HCT116 (cell line): ENCODE measurements at regions not wholly inside any gene's neighbourhood (a gene's known extent, or its start where the extent isn't known, plus 50 kb on each side); places are given as distances from the start of the nearest gene placed in this dataset.

ENCODE experiments used
- ATAC-seq: fragments of 200-7000 bp; cut with Tn5 transposase; 2 replicates; pipeline ENCODE4 v1.9.1; 2020; ENCODE audit warnings: mild to moderate bottlenecking, moderate library complexity
- BruUV-seq: library from RNA; stranded (reverse); fragments of 400-500 nt; replicated peaks from 2 replicates; lab custom pipeline; 2021; lab: Mats Ljungman, UMichigan
- CTCF ChIA-PET: fragments of 300-600 bp; sonication (Branson Sonifier 250); formaldehyde crosslinking; loops from one replicate; lab custom pipeline; 2021; ENCODE audit warnings: antibody characterized with exemption; lab: Charles Lee
- POLR2A ChIA-PET: fragments of 300-600, 350-600 bp; sonication (Branson Sonifier 250); formaldehyde crosslinking; loops from one replicate; lab custom pipeline; 2021; ENCODE audit warnings: antibody characterized with exemption; lab: Charles Lee
- RAD21 ChIA-PET, 2 experiments: fragments of 300-600 bp; sonication (Branson Sonifier 250); formaldehyde crosslinking; loops; one replicate each; lab custom pipeline; 2023; ENCODE audit warnings: low total read pairs in 2 of 2; ENCODE audit not compliant: uncharacterized antibody in 2 of 2, unreplicated experiment in 2 of 2, low non-redundant PET in 1 of 2; lab: Charles Lee
- DNase-seq: peaks from one replicate; pipeline ENCODE4 v3.0.0-alpha.2; 2010; ENCODE audit warnings: low read depth, low spot score
- H2AFZ ChIP-seq: fragments of 200-600 bp; shearing (Covaris generic), sonication (generic); 2 replicates; pipeline ENCODE4 v1.6.1; 2017; ENCODE audit warnings: low read depth, mixed run types, mixed read lengths, antibody characterized with exemption, low read length; ENCODE audit not compliant: poor library complexity, severe bottlenecking
- H3K27ac ChIP-seq: 2 replicates; pipeline ENCODE4 v1.5.1; 2012; ENCODE audit warnings: low read depth, low read length
- H3K27me3 ChIP-seq: fragments of 200-600 bp; sonication (generic); 2 replicates; pipeline ENCODE4 v1.6.1; 2016; ENCODE audit warnings: mixed run types, low read length, mixed read lengths; ENCODE audit not compliant: insufficient read depth
- H3K36me3 ChIP-seq, 2 experiments: fragments of 200-500 bp in 1 of 2; fragments of 200-600 bp in 1 of 2; sonication (Bioruptor generic) in 1 of 2; sonication (generic) in 1 of 2; 2 replicates each; pipeline versions ENCODE4 v1.5.1 to v1.6.1; 2014 to 2016; ENCODE audit warnings: low read length in 2 of 2, inconsistent platforms in 1 of 2, mixed read lengths in 1 of 2, mixed run types in 1 of 2; ENCODE audit not compliant: insufficient read depth in 2 of 2, control insufficient read depth in 1 of 2
- H3K4me1 ChIP-seq, 2 experiments: fragments of 200-600 bp in 1 of 2; sonication (generic) in 1 of 2; 2 replicates each; pipeline versions ENCODE4 v1.5.1 to v1.6.1; 2012 to 2017; ENCODE audit warnings: low read length in 2 of 2, inconsistent platforms in 1 of 2, mild to moderate bottlenecking in 1 of 2, mixed read lengths in 1 of 2, mixed run types in 1 of 2, moderate library complexity in 1 of 2; ENCODE audit not compliant: insufficient read depth in 2 of 2, control insufficient read depth in 1 of 2
- H3K4me2 ChIP-seq: fragments of 200-600 bp; sonication (generic); 2 replicates; pipeline ENCODE4 v1.6.1; 2017; ENCODE audit warnings: mixed run types, low read length, mixed read lengths
- H3K4me3 ChIP-seq, 2 experiments: fragments of 200-600 bp in 1 of 2; sonication (generic) in 1 of 2; replicated peaks in 1 of 2; 2 replicates each; pipeline ENCODE4 v1.5.1; 2011 to 2016; ENCODE audit warnings: low read length in 2 of 2, control low read depth in 1 of 2, low read depth in 1 of 2, mild to moderate bottlenecking in 1 of 2, mixed read lengths in 1 of 2, mixed run types in 1 of 2
- H3K79me2 ChIP-seq: fragments of 200-600 bp; sonication (generic); 2 replicates; pipeline ENCODE4 v1.6.1; 2017; ENCODE audit warnings: mild to moderate bottlenecking, mixed run types, low read length, moderate library complexity, mixed read lengths; ENCODE audit not compliant: insufficient read depth
- H3K9ac ChIP-seq: fragments of 200-600 bp; sonication (generic); 2 replicates; pipeline ENCODE4 v1.6.1; 2016; ENCODE audit warnings: low read length, mixed read lengths
- H3K9me2 ChIP-seq: fragments of 200-600 bp; sonication (generic), shearing (Covaris generic); 2 replicates; pipeline ENCODE4 v1.6.1; 2017; ENCODE audit warnings: mixed run types, mild to moderate bottlenecking, moderate library complexity; ENCODE audit not compliant: insufficient read depth
- H3K9me3 ChIP-seq, 2 experiments: fragments of 200-500 bp in 1 of 2; fragments of 200-600 bp in 1 of 2; sonication (Bioruptor generic) in 1 of 2; sonication (generic) in 1 of 2; 2 replicates each; pipeline ENCODE4 v1.6.1; 2014 to 2017; ENCODE audit warnings: low read length in 2 of 2, mixed read lengths in 2 of 2, inconsistent platforms in 1 of 2, low read depth in 1 of 2, mild to moderate bottlenecking in 1 of 2, mixed run types in 1 of 2, moderate library complexity in 1 of 2; ENCODE audit not compliant: control insufficient read depth in 1 of 2, insufficient read depth in 1 of 2
- H4K20me1 ChIP-seq: fragments of 200-600 bp; sonication (generic), shearing (Covaris generic); 2 replicates; pipeline ENCODE4 v1.6.1; 2017; ENCODE audit warnings: mixed run types, mild to moderate bottlenecking, moderate library complexity; ENCODE audit not compliant: insufficient read depth
- EZH2 ChIP-seq: fragments of 200-600 bp; sonication (generic); IDR thresholded peaks from 2 replicates; pipeline ENCODE4 v1.6.1; 2017; ENCODE audit warnings: antibody characterized with exemption, mixed run types
- MAX ChIP-seq: IDR thresholded peaks from 2 replicates; pipeline ENCODE4 v1.6.1; 2012
- POLR2A ChIP-seq: IDR thresholded peaks from 2 replicates; pipeline ENCODE4 v1.7.0; 2011; ENCODE audit warnings: borderline replicate concordance; ENCODE audit not compliant: insufficient read depth, insufficient read length; ENCODE audit errors: extremely low read depth
- RAD21 ChIP-seq: IDR thresholded peaks from 2 replicates; pipeline ENCODE4 v1.6.1; 2012; ENCODE audit warnings: low read depth, mild to moderate bottlenecking
- REST ChIP-seq: IDR thresholded peaks from 2 replicates; pipeline ENCODE4 v1.6.1; 2012; ENCODE audit warnings: low read depth
- SIN3A ChIP-seq: IDR thresholded peaks from 2 replicates; pipeline ENCODE4 v1.6.1; 2012; ENCODE audit warnings: low read depth
- TCF7L2 ChIP-seq: IDR thresholded peaks from 2 replicates; pipeline ENCODE4 v1.7.0; 2011; ENCODE audit warnings: borderline replicate concordance, inconsistent platforms; ENCODE audit not compliant: insufficient read depth, insufficient read length; ENCODE audit errors: extremely low read depth
- YY1 ChIP-seq: IDR thresholded peaks from 2 replicates; pipeline ENCODE4 v1.6.1; 2011; ENCODE audit warnings: low read length, low read depth, moderate library complexity, mild to moderate bottlenecking; ENCODE audit not compliant: insufficient replicate concordance; ENCODE audit errors: extremely low read depth
- ZBTB33 ChIP-seq: IDR thresholded peaks from 2 replicates; pipeline ENCODE4 v1.6.1; 2011; ENCODE audit warnings: mild to moderate bottlenecking, low read length, moderate library complexity; ENCODE audit not compliant: insufficient replicate concordance; ENCODE audit errors: extremely low read depth
- ZFX ChIP-seq: fragments of 450-650 bp; IDR thresholded peaks from 2 replicates; pipeline ENCODE4 v1.6.1; 2017
- intact Hi-C: fragments of 100-400 bp; cut with micrococcal nuclease; formaldehyde crosslinking; loops from 2 replicates; pipeline ENCODE4 v1.10.0; 2022

- Histone ChIP-seq H4K20me1 (no peaks in the 10 kb centered on the region), H3K27me3 (no peaks in the 10 kb centered on the region), H3K36me3 (no peaks in the 10 kb centered on the region), H3K4me2 (no peak overlapping the region), H3K4me3 (no peak overlapping the region), H3K4me1 (no peaks in the 10 kb centered on the region), H3K27ac (no peak overlapping the region), H3K9me2 (no peaks in the 10 kb centered on the region), H3K79me2 (no peaks in the 10 kb centered on the region), H3K9me3 (no peaks in the 10 kb centered on the region), H2AFZ (no peak overlapping the region), H3K9ac (no peak overlapping the region)
- RAD21 ChIA-PET = no interaction called here
- CTCF ChIA-PET = no interaction called here
- BruUV-seq = no TSS peak
- intact Hi-C loops = no loop called here
- TF ChIP-seq TCF7L2 = no peak
- no peak for TF ChIP-seq ZFX
- no peak for TF ChIP-seq RAD21
- no peak for TF ChIP-seq REST
- TF ChIP-seq ZBTB33 = no peak
- no peak for TF ChIP-seq MAX
- TF ChIP-seq SIN3A = no peak
- TF ChIP-seq YY1 = no peak
- TF ChIP-seq POLR2A = no peak
- no peak for TF ChIP-seq EZH2
- ATAC-seq (no peak), DNase-seq (no peak)
- POLR2A ChIA-PET = no interaction called here
These were observed 174.0 kb upstream of the SLC8A1 start for GRCh38 chr2:40625849-40626248.
